ENCODE measurements at regions not wholly inside any gene's neighbourhood (a gene's known extent, or its start where the extent isn't known, plus 50 kb on each side); places are given as distances from the start of the nearest gene placed in this dataset.

GRCh38 chr14:86420131-86420530 is 890.2 kb downstream of the FLRT2 start:
- DNase-seq (ENCODE audit: low read depth) = no peak
- TF ChIP-seq CTCF (IDR thresholded peaks at IDR 0.05; ENCODE audit: insufficient read depth, low read length, poor library complexity, severe bottlenecking) = no peak
- H3K36me3 ChIP-seq (ENCODE audit: control insufficient read depth, insufficient read depth, low read length) = no peaks in the 10 kb centered on the region
- H3K4me3 ChIP-seq (ENCODE audit: low read depth, low read length) = no peak overlapping the region
- no peaks in the 10 kb centered on the region for H3K27me3 ChIP-seq (ENCODE audit: control insufficient read depth, insufficient read depth, low read length)

- no peak overlapping the region for H3K4me3 ChIP-seq (ENCODE audit: low read depth, low read length)
- DNase-seq (ENCODE audit: low read depth) = no peak
- no peaks in the 10 kb centered on the region for H3K27me3 ChIP-seq (ENCODE audit: control insufficient read depth, insufficient read depth, low read length)
These were observed 884.2 kb downstream of the FLRT2 start for GRCh38 chr14:86414146-86414545.

GRCh38 chr14:86404989-86405649 is 875.2 kb downstream of the FLRT2 start:
- DNase-seq (ENCODE audit: low read depth) = no peak
- no peak for TF ChIP-seq CTCF (IDR thresholded peaks at IDR 0.05; ENCODE audit: insufficient read depth, low read length, poor library complexity, severe bottlenecking)
- Histone ChIP-seq H3K36me3 (ENCODE audit: control insufficient read depth, insufficient read depth, low read length) (no peaks in the 10 kb centered on the region), H3K27me3 (ENCODE audit: control insufficient read depth, insufficient read depth, low read length) (no peaks in the 10 kb centered on the region), H3K4me3 (ENCODE audit: low read depth, low read length) (no peak overlapping the region)

More at GRCh38 chr14:86414146-86414545, 884.2 kb downstream of the FLRT2 start:
- no peaks in the 10 kb centered on the region for H3K36me3 ChIP-seq (ENCODE audit: control insufficient read depth, insufficient read depth, low read length)
- no peak for TF ChIP-seq CTCF (IDR thresholded peaks at IDR 0.05; ENCODE audit: insufficient read depth, low read length, poor library complexity, severe bottlenecking)

GRCh38 chr14:86404425-86404824 is 874.5 kb downstream of the FLRT2 start:
- no peak for TF ChIP-seq CTCF (IDR thresholded peaks at IDR 0.05; ENCODE audit: insufficient read depth, low read length, poor library complexity, severe bottlenecking)
- no peaks in the 10 kb centered on the region for H3K27me3 ChIP-seq (ENCODE audit: control insufficient read depth, insufficient read depth, low read length)

GRCh38 chr14:86402545-86402944 is 872.6 kb downstream of the FLRT2 start:
- H3K36me3 ChIP-seq (ENCODE audit: control insufficient read depth, insufficient read depth, low read length) = no peaks in the 10 kb centered on the region
- DNase-seq (ENCODE audit: low read depth) = no peak
- no peak overlapping the region for H3K4me3 ChIP-seq (ENCODE audit: low read depth, low read length)
- TF ChIP-seq CTCF (IDR thresholded peaks at IDR 0.05; ENCODE audit: insufficient read depth, low read length, poor library complexity, severe bottlenecking) = no peak
- no peaks in the 10 kb centered on the region for H3K27me3 ChIP-seq (ENCODE audit: control insufficient read depth, insufficient read depth, low read length)

More at GRCh38 chr14:86404425-86404824, 874.5 kb downstream of the FLRT2 start:
- Histone ChIP-seq H3K36me3 (ENCODE audit: control insufficient read depth, insufficient read depth, low read length) (no peaks in the 10 kb centered on the region), H3K4me3 (ENCODE audit: low read depth, low read length) (no peak overlapping the region)
- DNase-seq (ENCODE audit: low read depth) = no peak

- no peak for TF ChIP-seq CTCF (IDR thresholded peaks at IDR 0.05; ENCODE audit: insufficient read depth, low read length, poor library complexity, severe bottlenecking)
- DNase-seq (ENCODE audit: low read depth) = no peak
- Histone ChIP-seq H3K4me3 (ENCODE audit: low read depth, low read length) (no peak overlapping the region), H3K36me3 (ENCODE audit: control insufficient read depth, insufficient read depth, low read length) (no peaks in the 10 kb centered on the region), H3K27me3 (ENCODE audit: control insufficient read depth, insufficient read depth, low read length) (no peaks in the 10 kb centered on the region)
These were observed 861.1 kb downstream of the FLRT2 start for GRCh38 chr14:86391085-86391484.

Measured in kidney epithelial cell (primary cell).